H1 (cell line): ENCODE measurements at regions not wholly inside any gene's neighbourhood (a gene's known extent, or its start where the extent isn't known, plus 50 kb on each side); places are given as distances from the start of the nearest gene placed in this dataset.

Experiments used
- CTCF ChIA-PET: fragments of 300-600 bp; sonication (Branson Sonifier 250); formaldehyde crosslinking; loops from one replicate; lab custom pipeline; 2021; ENCODE audit not compliant: partially characterized antibody; lab: Charles Lee
- POLR2A ChIA-PET: fragments of 300-600 bp; sonication (Branson Sonifier 250); formaldehyde crosslinking; loops from one replicate; lab custom pipeline; 2021; ENCODE audit warnings: inconsistent platforms; ENCODE audit not compliant: partially characterized antibody; lab: Charles Lee
- DNase-seq, 2 experiments: peaks; one replicate each; pipeline versions ENCODE4 v3.0.0 to v3.0.0-alpha.2; 2010 to 2022; ENCODE audit warnings: low spot score in 2 of 2, low read depth in 1 of 2, mixed read lengths in 1 of 2
- FAIRE-seq: peaks from 2 replicates; lab custom pipeline; 2011; peaks lifted over from hg19 to GRCh38; lab: Jason Lieb, UNC
- H2AFZ ChIP-seq: 2 replicates; pipeline ENCODE4 v1.8.1; 2012; ENCODE audit warnings: low read length, inconsistent platforms
- H2AK5ac ChIP-seq: 2 replicates; pipeline ENCODE4 v1.6.1; 2013; ENCODE audit warnings: low read depth, low read length
- H2BK120ac ChIP-seq: replicated peaks from 2 replicates; pipeline ENCODE3; 2013; ENCODE audit warnings: low read depth, low read length, inconsistent platforms
- H2BK12ac ChIP-seq: 2 replicates; pipeline ENCODE4 v1.6.1; 2013; ENCODE audit warnings: low read depth, low read length
- H2BK15ac ChIP-seq: 2 replicates; pipeline ENCODE4 v1.6.1; 2013; ENCODE audit warnings: low read length
- H2BK20ac ChIP-seq: 2 replicates; pipeline ENCODE4 v1.6.1; 2013; ENCODE audit warnings: low read length
- H2BK5ac ChIP-seq: 2 replicates; pipeline ENCODE4 v1.6.1; 2013; ENCODE audit warnings: low read depth, low read length
- H3K14ac ChIP-seq: 2 replicates; pipeline ENCODE4 v1.6.1; 2013; ENCODE audit warnings: inconsistent platforms; ENCODE audit not compliant: insufficient read length
- H3K18ac ChIP-seq: 2 replicates; pipeline ENCODE4 v1.6.1; 2013; ENCODE audit warnings: low read length; ENCODE audit errors: extremely low read depth
- H3K23ac ChIP-seq: 2 replicates; pipeline ENCODE4 v1.6.1; 2013; ENCODE audit warnings: inconsistent platforms; ENCODE audit not compliant: insufficient read length
- H3K23me2 ChIP-seq: 2 replicates; pipeline ENCODE4 v1.6.1; 2013; ENCODE audit warnings: low read depth, low read length
- H3K27ac ChIP-seq: 2 replicates; pipeline ENCODE4 v1.6.1; 2011; ENCODE audit warnings: low read depth, low read length, inconsistent platforms
- H3K27me3 ChIP-seq, 4 experiments: replicated peaks in 1 of 4; 1 replicate in 1 of 4; 2 replicates in 3 of 4; pipeline versions ENCODE4 v1.6.1 to v1.8.1; 2011 to 2013; ENCODE audit warnings: low read length in 3 of 4, mild to moderate bottlenecking in 3 of 4, inconsistent platforms in 2 of 4, mixed read lengths in 2 of 4, moderate library complexity in 1 of 4; ENCODE audit not compliant: control insufficient read depth in 3 of 4, insufficient read depth in 3 of 4; ENCODE audit errors: extremely low read depth in 1 of 4
- H3K36me3 ChIP-seq, 4 experiments: 2 replicates each; pipeline versions ENCODE4 v1.6.1 to v1.8.1; 2011 to 2013; ENCODE audit warnings: mild to moderate bottlenecking in 4 of 4, low read length in 3 of 4, moderate library complexity in 2 of 4, control low read depth in 1 of 4, inconsistent platforms in 1 of 4; ENCODE audit not compliant: insufficient read depth in 4 of 4, control insufficient read depth in 2 of 4
- H3K4ac ChIP-seq: replicated peaks from 2 replicates; pipeline ENCODE3; 2013; ENCODE audit warnings: low read length, low read depth, mixed read lengths, inconsistent platforms; ENCODE audit not compliant: insufficient read length
- H3K4me1 ChIP-seq, 4 experiments: replicated peaks in 1 of 4; 1 replicate in 1 of 4; 2 replicates in 3 of 4; pipeline versions ENCODE4 v1.6.1 to v1.8.1; 2011 to 2013; ENCODE audit warnings: low read length in 3 of 4, inconsistent platforms in 2 of 4, mixed read lengths in 1 of 4; ENCODE audit not compliant: insufficient read depth in 4 of 4, control insufficient read depth in 3 of 4
- H3K4me2 ChIP-seq, 2 experiments: 2 replicates each; pipeline versions ENCODE4 v1.6.1 to v1.8.1; 2011 to 2013; ENCODE audit warnings: low read depth in 2 of 2, low read length in 2 of 2, control low read depth in 1 of 2, inconsistent platforms in 1 of 2, mild to moderate bottlenecking in 1 of 2; ENCODE audit not compliant: insufficient read depth in 1 of 2
- H3K4me3 ChIP-seq, 4 experiments: fragments of 200-600, 300-600 bp in 1 of 4; sonication (generic), shearing (Covaris generic), sonication (Bioruptor Twin) in 1 of 4; 2 replicates each; pipeline versions ENCODE4 v1.5.1 to v1.8.1; 2011 to 2016; ENCODE audit warnings: low read length in 4 of 4, low read depth in 3 of 4, control low read depth in 2 of 4, inconsistent platforms in 2 of 4, mild to moderate bottlenecking in 2 of 4, mixed read lengths in 1 of 4, moderate library complexity in 1 of 4; ENCODE audit not compliant: insufficient read depth in 2 of 4; ENCODE audit errors: extremely low read depth in 1 of 4
- H3K56ac ChIP-seq: replicated peaks from 2 replicates; pipeline ENCODE3; 2013; ENCODE audit warnings: low read depth, mild to moderate bottlenecking, mixed read lengths, low read length, inconsistent platforms; ENCODE audit not compliant: insufficient read length
- H3K79me1 ChIP-seq: 2 replicates; pipeline ENCODE4 v1.6.1; 2013; ENCODE audit warnings: low read depth, low read length, control low read depth
- H3K79me2 ChIP-seq, 2 experiments: 2 replicates each; pipeline versions ENCODE4 v1.6.1 to v1.8.1; 2012 to 2013; ENCODE audit warnings: low read length in 2 of 2, mild to moderate bottlenecking in 2 of 2, inconsistent platforms in 1 of 2; ENCODE audit not compliant: insufficient read depth in 2 of 2, control insufficient read depth in 1 of 2
- H3K9ac ChIP-seq, 4 experiments: replicated peaks in 1 of 4; 1 replicate in 1 of 4; 2 replicates in 3 of 4; pipeline versions ENCODE4 v1.6.1 to v1.8.1; 2011 to 2013; ENCODE audit warnings: low read depth in 3 of 4, low read length in 3 of 4, control low read depth in 2 of 4, mild to moderate bottlenecking in 2 of 4, moderate library complexity in 2 of 4, inconsistent platforms in 1 of 4; ENCODE audit errors: extremely low read depth in 1 of 4
- H3K9me3 ChIP-seq, 2 experiments: 2 replicates each; pipeline versions ENCODE4 v1.6.1 to v1.8.1; 2012 to 2013; ENCODE audit warnings: mild to moderate bottlenecking in 2 of 2, moderate library complexity in 2 of 2, control low read depth in 1 of 2, inconsistent platforms in 1 of 2, low read depth in 1 of 2, low read length in 1 of 2, mixed read lengths in 1 of 2; ENCODE audit not compliant: insufficient read depth in 2 of 2
- H4K20me1 ChIP-seq, 2 experiments: replicated peaks in 1 of 2; 2 replicates each; pipeline versions ENCODE3 to v1.8.1; 2011 to 2013; ENCODE audit warnings: inconsistent platforms in 2 of 2, low read length in 2 of 2, mild to moderate bottlenecking in 1 of 2; ENCODE audit not compliant: insufficient read depth in 2 of 2, control insufficient read depth in 1 of 2
- H4K5ac ChIP-seq: 2 replicates; pipeline ENCODE4 v1.6.1; 2013; ENCODE audit warnings: low read length, low read depth, mixed read lengths, inconsistent platforms; ENCODE audit not compliant: insufficient read length
- H4K8ac ChIP-seq: 2 replicates; pipeline ENCODE4 v1.8.0; 2013; ENCODE audit warnings: mild to moderate bottlenecking, moderate library complexity, low read length, inconsistent platforms; ENCODE audit not compliant: insufficient read depth; ENCODE audit errors: extremely low read depth
- H4K91ac ChIP-seq: replicated peaks from 2 replicates; pipeline ENCODE3; 2013; ENCODE audit warnings: low read length, mixed read lengths, inconsistent platforms; ENCODE audit not compliant: insufficient read length
- BRCA1 ChIP-seq: IDR thresholded peaks from 2 replicates; pipeline ENCODE4 v1.6.1; 2012; ENCODE audit warnings: low read depth, low read length, improper control_type of control experiment
- CEBPB ChIP-seq: IDR thresholded peaks from 2 replicates; pipeline ENCODE4 v1.6.1; 2012; ENCODE audit warnings: low read depth, low read length
- CHD2 ChIP-seq: IDR thresholded peaks from 2 replicates; pipeline ENCODE4 v1.6.1; 2012; ENCODE audit warnings: low read length, improper control_type of control experiment
- EP300 ChIP-seq, 2 experiments: IDR thresholded peaks; 1 replicate in 1 of 2; 2 replicates in 1 of 2; pipeline ENCODE4 v1.6.1; 2011 to 2012; ENCODE audit warnings: low read depth in 2 of 2, low read length in 2 of 2, mild to moderate bottlenecking in 2 of 2, borderline replicate concordance in 1 of 2, inconsistent platforms in 1 of 2, moderate library complexity in 1 of 2
- FOSL1 ChIP-seq: IDR thresholded peaks from 2 replicates; pipeline ENCODE4 v1.6.1; 2011; ENCODE audit warnings: mild to moderate bottlenecking, low read depth, low read length, moderate library complexity; ENCODE audit not compliant: insufficient read depth
- HDAC6 ChIP-seq: IDR thresholded peaks from one replicate; pipeline ENCODE4 v1.7.1; 2012; ENCODE audit warnings: low read depth, mild to moderate bottlenecking, inconsistent platforms, low read length, moderate library complexity
- RFX5 ChIP-seq: IDR thresholded peaks from 2 replicates; pipeline ENCODE4 v1.6.1; 2011; ENCODE audit warnings: low read depth, low read length, improper control_type of control experiment, borderline replicate concordance
- RNF2 ChIP-seq: fragments of 200-900, 300-1000 bp; sonication (generic); IDR thresholded peaks from 2 replicates; pipeline ENCODE4 v1.7.1; 2016; ENCODE audit warnings: borderline replicate concordance, low read depth, mild to moderate bottlenecking, antibody characterized with exemption, low read length; ENCODE audit not compliant: poor library complexity, severe bottlenecking; ENCODE audit errors: missing control alignments
- RXRA ChIP-seq: IDR thresholded peaks from 2 replicates; pipeline ENCODE4 v1.6.1; 2011; ENCODE audit warnings: low read depth, mild to moderate bottlenecking, low read length, moderate library complexity; ENCODE audit not compliant: insufficient read depth
- SIRT6 ChIP-seq: IDR thresholded peaks from one replicate; pipeline ENCODE4 v1.7.1; 2012; ENCODE audit warnings: low read length, inconsistent platforms
- SRF ChIP-seq: IDR thresholded peaks from 2 replicates; pipeline ENCODE4 v1.6.1; 2011; ENCODE audit warnings: mild to moderate bottlenecking, low read depth, low read length, moderate library complexity
- WGBS, 2 experiments: shearing (Covaris generic) in 1 of 2; methylation state at CpG; one replicate each; pipeline versions ENCODE4 v1.1.6 to v1.1.7; 2013 to 2015; ENCODE audit warnings: low lambda C conversion rate in 2 of 2, mixed read lengths in 2 of 2, inconsistent platforms in 1 of 2, low coverage in 1 of 2, missing lambda C conversion rate in 1 of 2; ENCODE audit not compliant: insufficient replicate concordance in 2 of 2, insufficient coverage in 1 of 2, insufficient read length in 1 of 2; ENCODE audit errors: extremely low coverage in 1 of 2, missing lambda C conversion rate in 1 of 2; 5-methylcytosine and 5-hydroxymethylcytosine counted together
- TF ChIP-seq, protein P1 (sequence below): IDR thresholded peaks from 2 replicates; pipeline ENCODE4 v1.6.1; 2011; ENCODE audit warnings: low read depth, mild to moderate bottlenecking, low read length; ENCODE audit not compliant: insufficient read depth
- TF ChIP-seq, protein P2 (sequence below): IDR thresholded peaks from 2 replicates; pipeline ENCODE4 v1.6.1; 2011; ENCODE audit warnings: low read length, improper control_type of control experiment

DNA sequence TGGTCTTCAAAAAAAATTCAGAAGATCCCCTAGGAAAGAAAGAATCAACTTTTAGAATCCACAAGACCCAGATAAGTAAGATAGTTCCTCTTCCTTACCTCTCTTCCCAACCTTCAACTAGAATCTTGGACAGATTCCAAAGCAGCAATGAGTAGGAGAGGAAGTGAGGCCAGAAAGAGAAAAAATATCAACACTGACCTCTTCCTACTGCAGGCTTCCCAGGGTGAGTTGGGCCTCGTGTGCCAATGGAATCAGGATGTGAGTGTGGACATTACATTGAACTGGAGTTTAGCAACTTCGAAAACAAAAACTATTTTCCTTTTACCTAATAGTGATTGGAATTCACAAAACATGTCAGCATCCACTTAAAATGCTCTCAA, 102.5 kb upstream of the PIEZO2 start:
- FAIRE-seq = no peak
- ChIA-PET CTCF (no interaction called here), POLR2A (no interaction called here)
- H3K14ac ChIP-seq = no peak overlapping the region
- no peak overlapping the region for H3K56ac ChIP-seq
- WGBS, 2 experiments = 94% methylated on average over 2 of the region's 2 CpGs; no CpG with 5 or more reads in 1 of the 2 experiments
- H4K5ac ChIP-seq = no peak overlapping the region
- no peak overlapping the region for H3K4ac ChIP-seq
- H2BK20ac ChIP-seq = no peak overlapping the region
- no peaks in the 10 kb centered on the region for H3K79me2 ChIP-seq
- no peak overlapping the region for H2BK120ac ChIP-seq
- H2BK12ac ChIP-seq = no peak overlapping the region
- H3K4me2 ChIP-seq = no peak overlapping the region
- no peak overlapping the region for H2AFZ ChIP-seq
- H3K27me3 ChIP-seq = no peaks in the 10 kb centered on the region
- no peak overlapping the region for H3K9ac ChIP-seq
- no peak overlapping the region for H2BK5ac ChIP-seq
- H3K9me3 ChIP-seq = peaks cover 3 to 10% of the 10 kb centered on the region in 2 experiments; a peak in 2 of 4 replicates
- H4K91ac ChIP-seq = no peak overlapping the region
- H3K4me3 ChIP-seq = no peak overlapping the region
- no peak overlapping the region for H3K18ac ChIP-seq
- H3K79me1 ChIP-seq = no peaks in the 10 kb centered on the region; the same call in 1 of the 2 replicates
- H3K36me3 ChIP-seq = no peaks in the 10 kb centered on the region; a peak in 1 of 8 replicates
- no peak overlapping the region for H4K8ac ChIP-seq
- no peak overlapping the region for H3K27ac ChIP-seq
- no peak overlapping the region for H2AK5ac ChIP-seq
- peaks cover 7% of the 10 kb centered on the region for H3K23me2 ChIP-seq
- no peak overlapping the region for H3K23ac ChIP-seq
- no peak for DNase-seq
- H3K4me1 ChIP-seq = no peaks in the 10 kb centered on the region
- peaks cover 0 to 6% of the 10 kb centered on the region in 2 experiments for H4K20me1 ChIP-seq
- H2BK15ac ChIP-seq = no peak overlapping the region
- TF ChIP-seq BRCA1 (no peak), EP300 (IDR thresholded peaks at IDR 0.05; ENCODE audit: borderline replicate concordance in 1 of 2, low read depth in 2 of 2, low read length in 2 of 2) (no peak), FOSL1 (no peak), RXRA (no peak), SRF (no peak), RFX5 (no peak), CEBPB (no peak), SIRT6 (no peak), RNF2 (no peak), CHD2 (no peak), HDAC6 (no peak)
- TF ChIP-seq, protein P1, sequence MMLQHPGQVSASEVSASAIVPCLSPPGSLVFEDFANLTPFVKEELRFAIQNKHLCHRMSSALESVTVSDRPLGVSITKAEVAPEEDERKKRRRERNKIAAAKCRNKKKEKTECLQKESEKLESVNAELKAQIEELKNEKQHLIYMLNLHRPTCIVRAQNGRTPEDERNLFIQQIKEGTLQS = no peak
- TF ChIP-seq, protein P2, sequence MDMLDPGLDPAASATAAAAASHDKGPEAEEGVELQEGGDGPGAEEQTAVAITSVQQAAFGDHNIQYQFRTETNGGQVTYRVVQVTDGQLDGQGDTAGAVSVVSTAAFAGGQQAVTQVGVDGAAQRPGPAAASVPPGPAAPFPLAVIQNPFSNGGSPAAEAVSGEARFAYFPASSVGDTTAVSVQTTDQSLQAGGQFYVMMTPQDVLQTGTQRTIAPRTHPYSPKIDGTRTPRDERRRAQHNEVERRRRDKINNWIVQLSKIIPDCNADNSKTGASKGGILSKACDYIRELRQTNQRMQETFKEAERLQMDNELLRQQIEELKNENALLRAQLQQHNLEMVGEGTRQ = no peak
